DOHH2 (cell line): ENCODE measurements at regions not wholly inside any gene's neighbourhood (a gene's known extent, or its start where the extent isn't known, plus 50 kb on each side); places are given as distances from the start of the nearest gene placed in this dataset.

ENCODE experiments used
- H3F3A ChIP-seq: fragments of 200-600 bp; sonication (generic), shearing (Covaris generic); 2 replicates; pipeline ENCODE4 v1.6.0; 2016; ENCODE audit warnings: antibody characterized with exemption, mild to moderate bottlenecking; ENCODE audit not compliant: control insufficient read depth, insufficient read depth
- H3K27ac ChIP-seq: fragments of 200-600 bp; sonication (generic); 2 replicates; pipeline ENCODE4 v1.5.1; 2014; ENCODE audit warnings: low read depth, mild to moderate bottlenecking, low read length, moderate library complexity
- H3K27me3 ChIP-seq: fragments of 200-600 bp; sonication (generic); 2 replicates; pipeline ENCODE4 v1.6.1; 2014; ENCODE audit warnings: mild to moderate bottlenecking, low read length, mixed read lengths; ENCODE audit not compliant: control insufficient read depth
- H3K36me3 ChIP-seq: fragments of 200-600 bp; sonication (generic); 2 replicates; pipeline ENCODE4 v1.6.1; 2014; ENCODE audit warnings: mild to moderate bottlenecking, low read length, moderate library complexity, mixed read lengths; ENCODE audit not compliant: control insufficient read depth
- H3K4me1 ChIP-seq: fragments of 200-600 bp; sonication (generic); 2 replicates; pipeline ENCODE4 v1.6.1; 2014; ENCODE audit warnings: mild to moderate bottlenecking, low read length, mixed read lengths; ENCODE audit not compliant: control insufficient read depth
- H3K4me2 ChIP-seq: fragments of 200-600 bp; sonication (generic); 2 replicates; pipeline ENCODE4 v1.6.0; 2014; ENCODE audit warnings: mild to moderate bottlenecking, low read length, moderate library complexity
- H3K4me3 ChIP-seq: fragments of 200-600 bp; sonication (generic); 2 replicates; pipeline ENCODE4 v1.5.1; 2014; ENCODE audit warnings: mild to moderate bottlenecking, low read length, mixed read lengths
- H3K79me2 ChIP-seq: fragments of 200-600 bp; sonication (generic); 2 replicates; pipeline ENCODE4 v1.6.1; 2014; ENCODE audit warnings: mild to moderate bottlenecking, low read length, mixed read lengths; ENCODE audit not compliant: control insufficient read depth
- H3K9me2 ChIP-seq: fragments of 200-600 bp; sonication (generic); replicated peaks from 2 replicates; pipeline ENCODE4 v1.6.1; 2014; ENCODE audit warnings: mild to moderate bottlenecking, low read length, mixed read lengths; ENCODE audit not compliant: control insufficient read depth
- H3K9me3 ChIP-seq: fragments of 200-600 bp; sonication (generic); 2 replicates; pipeline ENCODE4 v1.6.1; 2014; ENCODE audit warnings: antibody characterized with exemption, low read length, mixed read lengths; ENCODE audit not compliant: control insufficient read depth, insufficient read depth
- H4K20me1 ChIP-seq: fragments of 200-600 bp; sonication (generic); 2 replicates; pipeline ENCODE4 v1.6.0; 2014; ENCODE audit warnings: low read depth, mild to moderate bottlenecking, antibody characterized with exemption, low read length, moderate library complexity; ENCODE audit not compliant: control insufficient read depth, insufficient read depth
- EZH2phosphoT487 ChIP-seq: fragments of 200-600 bp; sonication (generic); IDR thresholded peaks from 2 replicates; pipeline ENCODE4 v1.6.1; 2017; ENCODE audit warnings: borderline replicate concordance, mild to moderate bottlenecking, antibody characterized with exemption, low read length, moderate library complexity, mixed read lengths
- TF ChIP-seq, protein P1 (sequence below): fragments of 200-600 bp; sonication (generic); IDR thresholded peaks from one replicate; pipeline ENCODE4 v1.5.1; 2014; ENCODE audit warnings: antibody characterized with exemption, mild to moderate bottlenecking, low read depth, low read length; ENCODE audit not compliant: poor library complexity, severe bottlenecking

DNA sequence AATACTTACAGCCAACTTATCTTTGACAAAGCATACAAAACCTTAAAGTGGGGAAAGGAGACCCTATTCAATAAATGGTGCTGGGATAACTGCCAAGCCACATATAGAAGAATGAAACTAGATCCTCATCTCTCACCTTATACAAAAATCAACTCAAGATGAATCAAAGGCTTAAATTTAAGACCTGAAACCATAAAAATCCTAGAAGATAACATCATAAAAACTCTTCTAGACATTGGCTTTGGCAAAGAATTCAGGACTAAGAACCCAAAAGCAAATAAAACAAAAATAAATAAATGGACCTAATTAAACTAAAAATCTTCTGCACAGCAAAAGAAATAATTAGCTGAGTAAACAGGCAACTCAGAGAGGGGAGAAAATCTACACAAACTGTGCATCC lies 335.6 kb upstream of the PBX1 start:
- Histone ChIP-seq H3K4me2 (no peak overlapping the region), H4K20me1 (no peaks in the 10 kb centered on the region), H3K9me3 (no peaks in the 10 kb centered on the region), H3K9me2 (no peaks in the 10 kb centered on the region), H3K79me2 (no peaks in the 10 kb centered on the region), H3K27ac (no peak overlapping the region), H3K4me3 (no peak overlapping the region), H3F3A (no peaks in the 10 kb centered on the region), H3K27me3 (no peaks in the 10 kb centered on the region), H3K36me3 (no peaks in the 10 kb centered on the region), H3K4me1 (no peaks in the 10 kb centered on the region)
- TF ChIP-seq, protein P1, sequence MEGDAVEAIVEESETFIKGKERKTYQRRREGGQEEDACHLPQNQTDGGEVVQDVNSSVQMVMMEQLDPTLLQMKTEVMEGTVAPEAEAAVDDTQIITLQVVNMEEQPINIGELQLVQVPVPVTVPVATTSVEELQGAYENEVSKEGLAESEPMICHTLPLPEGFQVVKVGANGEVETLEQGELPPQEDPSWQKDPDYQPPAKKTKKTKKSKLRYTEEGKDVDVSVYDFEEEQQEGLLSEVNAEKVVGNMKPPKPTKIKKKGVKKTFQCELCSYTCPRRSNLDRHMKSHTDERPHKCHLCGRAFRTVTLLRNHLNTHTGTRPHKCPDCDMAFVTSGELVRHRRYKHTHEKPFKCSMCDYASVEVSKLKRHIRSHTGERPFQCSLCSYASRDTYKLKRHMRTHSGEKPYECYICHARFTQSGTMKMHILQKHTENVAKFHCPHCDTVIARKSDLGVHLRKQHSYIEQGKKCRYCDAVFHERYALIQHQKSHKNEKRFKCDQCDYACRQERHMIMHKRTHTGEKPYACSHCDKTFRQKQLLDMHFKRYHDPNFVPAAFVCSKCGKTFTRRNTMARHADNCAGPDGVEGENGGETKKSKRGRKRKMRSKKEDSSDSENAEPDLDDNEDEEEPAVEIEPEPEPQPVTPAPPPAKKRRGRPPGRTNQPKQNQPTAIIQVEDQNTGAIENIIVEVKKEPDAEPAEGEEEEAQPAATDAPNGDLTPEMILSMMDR: no peak
- no peak for TF ChIP-seq EZH2phosphoT487

- no peaks in the 10 kb centered on the region for H3K27me3 ChIP-seq
- no peak overlapping the region for H3K4me3 ChIP-seq
- H3K79me2 ChIP-seq: no peaks in the 10 kb centered on the region
- no peak for TF ChIP-seq EZH2phosphoT487
- TF ChIP-seq, protein P1: no peak
- H3K27ac ChIP-seq: no peak overlapping the region
- no peaks in the 10 kb centered on the region for H4K20me1 ChIP-seq
- H3F3A ChIP-seq: no peaks in the 10 kb centered on the region
- H3K9me3 ChIP-seq: no peaks in the 10 kb centered on the region
- H3K4me1 ChIP-seq: no peaks in the 10 kb centered on the region
- no peak overlapping the region for H3K4me2 ChIP-seq
- H3K36me3 ChIP-seq: no peaks in the 10 kb centered on the region
- H3K9me2 ChIP-seq: no peaks in the 10 kb centered on the region
These were observed 334.0 kb upstream of the PBX1 start for GRCh38 chr1:164225011-164225410.

GRCh38 chr1:164226977-164227376 lies 332.0 kb upstream of the PBX1 start:
- H3K79me2 ChIP-seq: no peaks in the 10 kb centered on the region
- H3F3A ChIP-seq: no peaks in the 10 kb centered on the region
- H3K4me3 ChIP-seq: no peak overlapping the region
- no peaks in the 10 kb centered on the region for H3K4me1 ChIP-seq
- no peaks in the 10 kb centered on the region for H3K9me3 ChIP-seq
- TF ChIP-seq EZH2phosphoT487: no peak
- TF ChIP-seq, protein P1: no peak
- no peak overlapping the region for H3K27ac ChIP-seq
- H4K20me1 ChIP-seq: no peaks in the 10 kb centered on the region
- H3K9me2 ChIP-seq: no peaks in the 10 kb centered on the region
- H3K4me2 ChIP-seq: no peak overlapping the region
- no peaks in the 10 kb centered on the region for H3K27me3 ChIP-seq
- no peaks in the 10 kb centered on the region for H3K36me3 ChIP-seq

- H3K79me2 ChIP-seq: no peaks in the 10 kb centered on the region
- no peaks in the 10 kb centered on the region for H3K27me3 ChIP-seq
- TF ChIP-seq, protein P1: no peak
- no peak for TF ChIP-seq EZH2phosphoT487
- no peaks in the 10 kb centered on the region for H3F3A ChIP-seq
- no peaks in the 10 kb centered on the region for H3K9me2 ChIP-seq
- no peaks in the 10 kb centered on the region for H3K9me3 ChIP-seq
- no peak overlapping the region for H3K4me3 ChIP-seq
- H3K36me3 ChIP-seq: no peaks in the 10 kb centered on the region
- no peaks in the 10 kb centered on the region for H4K20me1 ChIP-seq
- H3K4me1 ChIP-seq: no peaks in the 10 kb centered on the region
- H3K4me2 ChIP-seq: no peak overlapping the region
- H3K27ac ChIP-seq: no peak overlapping the region
These were observed 330.1 kb upstream of the PBX1 start for GRCh38 chr1:164228928-164229327.
